ENCODE measurements at regions not wholly inside any gene's neighbourhood (a gene's known extent, or its start where the extent isn't known, plus 50 kb on each side); places are given as distances from the start of the nearest gene placed in this dataset.

GRCh38 chr1:232519186-232519585, 110.7 kb downstream of the SIPA1L2 start:
- H3K27ac ChIP-seq (ENCODE audit: low read length): no peak overlapping the region
- DNase-seq (ENCODE audit: low read depth, low spot score) (no peak), ATAC-seq (no peak)
- no peak overlapping the region for H3K4me3 ChIP-seq (ENCODE audit: low read depth in 2 of 2, low read length in 2 of 2)
- ChIA-PET CTCF (no interaction called here), POLR2A (no interaction called here)
- no peaks in the 10 kb centered on the region for H3K4me1 ChIP-seq (ENCODE audit: control insufficient read depth, insufficient read depth, low read length)
- intact Hi-C loops (cut with micrococcal nuclease; ENCODE audit: unreplicated experiment): no loop called here
- no peaks in the 10 kb centered on the region for H3K9me3 ChIP-seq (ENCODE audit: control insufficient read depth, insufficient read depth, low read depth, low read length)
- no peaks in the 10 kb centered on the region for H3K36me3 ChIP-seq (ENCODE audit: control insufficient read depth, insufficient read depth, low read length)
- TF ChIP-seq REST (IDR thresholded peaks at IDR 0.05; ENCODE audit: insufficient read depth in 1 of 2, low read depth in 2 of 2, low read length in 1 of 2) (no peak), SIN3A (IDR thresholded peaks at IDR 0.05; ENCODE audit: borderline replicate concordance, insufficient read depth, low read depth, low read length) (no peak), TCF7L2 (IDR thresholded peaks at IDR 0.05; ENCODE audit: low read depth, low read length) (no peak), CTCF (IDR thresholded peaks at IDR 0.05) (no peak), POLR2AphosphoS5 (IDR thresholded peaks at IDR 0.05; ENCODE audit: low read depth, low read length) (no peak)
- H3K27me3 ChIP-seq (ENCODE audit: control insufficient read depth, insufficient read depth, low read length): no peaks in the 10 kb centered on the region
- BruUV-seq (replicated peaks): no TSS peak
- in situ Hi-C loops (cut with HindIII; ENCODE audit: low pct_unique_long_range_greater_than_20kb, low sequenced_read_pairs): no loop called here

GRCh38 chr1:232518349-232518748, 111.6 kb downstream of the SIPA1L2 start:
- Histone ChIP-seq H3K27ac (ENCODE audit: low read length) (no peak overlapping the region), H3K27me3 (ENCODE audit: control insufficient read depth, insufficient read depth, low read length) (no peaks in the 10 kb centered on the region), H3K36me3 (ENCODE audit: control insufficient read depth, insufficient read depth, low read length) (no peaks in the 10 kb centered on the region), H3K4me3 (ENCODE audit: low read depth in 2 of 2, low read length in 2 of 2) (no peak overlapping the region), H3K9me3 (ENCODE audit: control insufficient read depth, insufficient read depth, low read depth, low read length) (no peaks in the 10 kb centered on the region), H3K4me1 (ENCODE audit: control insufficient read depth, insufficient read depth, low read length) (no peaks in the 10 kb centered on the region)
- in situ Hi-C loops (cut with HindIII; ENCODE audit: low pct_unique_long_range_greater_than_20kb, low sequenced_read_pairs) (no loop called here), intact Hi-C loops (cut with micrococcal nuclease; ENCODE audit: unreplicated experiment) (no loop called here)
- no TSS peak for BruUV-seq (replicated peaks)
- ATAC-seq (no peak), DNase-seq (ENCODE audit: low read depth, low spot score) (no peak)
- no peak for TF ChIP-seq REST (IDR thresholded peaks at IDR 0.05; ENCODE audit: insufficient read depth in 1 of 2, low read depth in 2 of 2, low read length in 1 of 2)
- ChIA-PET POLR2A (no interaction called here), CTCF (no interaction called here)
